Calu3 (cell line): ENCODE measurements at regions not wholly inside any gene's neighbourhood (a gene's known extent, or its start where the extent isn't known, plus 50 kb on each side); places are given as distances from the start of the nearest gene placed in this dataset.

Experiments used
- BruUV-seq: library from RNA; stranded (reverse); fragments of 400-500 nt; replicated peaks from 2 replicates; lab custom pipeline; 2021; lab: Mats Ljungman, UMichigan
- CTCF ChIA-PET: fragments of 300-600 bp; sonication (Branson Sonifier 250); formaldehyde crosslinking; loops from one replicate; lab custom pipeline; 2022; ENCODE audit warnings: antibody characterized with exemption; lab: Charles Lee
- DNase-seq: peaks from one replicate; pipeline ENCODE4 v3.0.0; 2022
- H3K27ac Mint-ChIP-seq: one replicate; pipeline ENCODE4 v1.8.0; 2022; ENCODE audit warnings: mixed read lengths; ENCODE audit not compliant: unreplicated experiment
- H3K27me3 Mint-ChIP-seq: one replicate; pipeline ENCODE4 v1.8.0; 2022; ENCODE audit warnings: mixed read lengths; ENCODE audit not compliant: unreplicated experiment
- H3K36me3 Mint-ChIP-seq: one replicate; pipeline ENCODE4 v1.8.0; 2022; ENCODE audit warnings: mild to moderate bottlenecking, moderate library complexity, mixed read lengths; ENCODE audit not compliant: insufficient read depth, unreplicated experiment
- H3K4me1 Mint-ChIP-seq: one replicate; pipeline ENCODE4 v1.8.0; 2022; ENCODE audit warnings: mild to moderate bottlenecking, low read depth, mixed read lengths; ENCODE audit not compliant: unreplicated experiment
- H3K4me3 Mint-ChIP-seq: one replicate; pipeline ENCODE4 v1.8.0; 2022; ENCODE audit warnings: mild to moderate bottlenecking, low read depth, moderate library complexity, mixed read lengths; ENCODE audit not compliant: unreplicated experiment
- H3K9me3 Mint-ChIP-seq: one replicate; pipeline ENCODE4 v1.8.0; 2022; ENCODE audit warnings: low read depth, mixed read lengths; ENCODE audit not compliant: unreplicated experiment
- intact Hi-C: fragments of 100-400 bp; cut with micrococcal nuclease; formaldehyde crosslinking; loops from one replicate; pipeline ENCODE4 v1.10.0; 2022; ENCODE audit not compliant: unreplicated experiment
- TF ChIP-seq, protein P1 (sequence below): fragments of 200-600 bp; IDR thresholded peaks from one replicate; pipeline ENCODE4 v1.8.0; 2022; ENCODE audit warnings: antibody characterized with exemption; ENCODE audit not compliant: unreplicated experiment

GRCh38 chr4:28557755-28558154 is 1697.1 kb downstream of the STIM2 start:
- no peaks in the 10 kb centered on the region for H3K4me1 Mint-ChIP-seq
- CTCF ChIA-PET: interaction anchor here (0.7 kb wide), 1 partner anchor 499 kb away, joined by 9 read pairs; no protein-coding TSS in a partner anchor
- TF ChIP-seq, protein P1, sequence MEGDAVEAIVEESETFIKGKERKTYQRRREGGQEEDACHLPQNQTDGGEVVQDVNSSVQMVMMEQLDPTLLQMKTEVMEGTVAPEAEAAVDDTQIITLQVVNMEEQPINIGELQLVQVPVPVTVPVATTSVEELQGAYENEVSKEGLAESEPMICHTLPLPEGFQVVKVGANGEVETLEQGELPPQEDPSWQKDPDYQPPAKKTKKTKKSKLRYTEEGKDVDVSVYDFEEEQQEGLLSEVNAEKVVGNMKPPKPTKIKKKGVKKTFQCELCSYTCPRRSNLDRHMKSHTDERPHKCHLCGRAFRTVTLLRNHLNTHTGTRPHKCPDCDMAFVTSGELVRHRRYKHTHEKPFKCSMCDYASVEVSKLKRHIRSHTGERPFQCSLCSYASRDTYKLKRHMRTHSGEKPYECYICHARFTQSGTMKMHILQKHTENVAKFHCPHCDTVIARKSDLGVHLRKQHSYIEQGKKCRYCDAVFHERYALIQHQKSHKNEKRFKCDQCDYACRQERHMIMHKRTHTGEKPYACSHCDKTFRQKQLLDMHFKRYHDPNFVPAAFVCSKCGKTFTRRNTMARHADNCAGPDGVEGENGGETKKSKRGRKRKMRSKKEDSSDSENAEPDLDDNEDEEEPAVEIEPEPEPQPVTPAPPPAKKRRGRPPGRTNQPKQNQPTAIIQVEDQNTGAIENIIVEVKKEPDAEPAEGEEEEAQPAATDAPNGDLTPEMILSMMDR: no peak
- H3K27me3 Mint-ChIP-seq: no peaks in the 10 kb centered on the region
- H3K27ac Mint-ChIP-seq: no peak overlapping the region
- no TSS peak for BruUV-seq
- DNase-seq: no peak
- H3K9me3 Mint-ChIP-seq: peaks cover 10% of the 10 kb centered on the region
- H3K36me3 Mint-ChIP-seq: no peaks in the 10 kb centered on the region
- intact Hi-C loops: no loop called here
- no peak overlapping the region for H3K4me3 Mint-ChIP-seq

GRCh38 chr4:28558895-28559294 is 1698.3 kb downstream of the STIM2 start:
- intact Hi-C loops: no loop called here
- no peak for DNase-seq
- no peaks in the 10 kb centered on the region for H3K36me3 Mint-ChIP-seq
- H3K9me3 Mint-ChIP-seq: peaks cover 5% of the 10 kb centered on the region
- H3K27me3 Mint-ChIP-seq: no peaks in the 10 kb centered on the region
- TF ChIP-seq, protein P1: no peak
- H3K4me3 Mint-ChIP-seq: no peak overlapping the region
- CTCF ChIA-PET: no interaction called here
- H3K27ac Mint-ChIP-seq: no peak overlapping the region
- BruUV-seq: no TSS peak
- H3K4me1 Mint-ChIP-seq: no peaks in the 10 kb centered on the region

DNA sequence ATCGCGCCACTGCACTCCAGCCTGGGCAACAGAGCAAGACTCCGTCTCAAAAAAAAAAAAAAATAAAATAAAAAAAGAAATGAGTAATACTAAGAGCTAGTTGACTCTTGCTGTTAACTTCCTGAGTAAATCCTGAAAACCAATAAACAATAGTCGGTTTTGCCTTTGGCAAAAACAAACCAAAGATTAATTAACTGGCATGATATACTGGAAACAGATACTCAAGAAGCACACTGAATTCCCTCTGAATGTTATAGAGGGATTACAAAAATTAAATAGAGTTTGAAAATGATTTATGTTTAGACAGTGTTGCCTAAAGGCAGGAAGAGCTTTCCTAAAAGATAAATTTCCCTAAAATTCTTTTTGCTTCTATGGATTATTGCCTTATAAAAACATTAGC is 1702.3 kb downstream of the STIM2 start:
- Mint-ChIP-seq H3K4me1 (no peaks in the 10 kb centered on the region), H3K27ac (no peak overlapping the region), H3K9me3 (peaks cover 6% of the 10 kb centered on the region), H3K4me3 (no peak overlapping the region), H3K27me3 (no peaks in the 10 kb centered on the region), H3K36me3 (no peaks in the 10 kb centered on the region)
- no TSS peak for BruUV-seq
- DNase-seq: no peak
- intact Hi-C loops: no loop called here
- CTCF ChIA-PET: no interaction called here
- TF ChIP-seq, protein P1: no peak

- intact Hi-C loops: no loop called here
- Mint-ChIP-seq H3K4me3 (no peak overlapping the region), H3K27ac (no peak overlapping the region), H3K27me3 (no peaks in the 10 kb centered on the region), H3K4me1 (no peaks in the 10 kb centered on the region), H3K9me3 (peaks cover 7% of the 10 kb centered on the region), H3K36me3 (no peaks in the 10 kb centered on the region)
- TF ChIP-seq, protein P1: no peak
- DNase-seq: no peak
- CTCF ChIA-PET: no interaction called here
- BruUV-seq: no TSS peak
Observed at GRCh38 chr4:28565396-28565795, 1704.8 kb downstream of the STIM2 start.
